HEK293 (cell line): ENCODE measurements at regions not wholly inside any gene's neighbourhood (a gene's known extent, or its start where the extent isn't known, plus 50 kb on each side); places are given as distances from the start of the nearest gene placed in this dataset.
A peak's percentile ranks its signal among the peaks of the same experiment; 100 is the strongest.
"Not testable (repeated sequence)": the region's sequence is repeated elsewhere in the genome, so short reads cannot be mapped to it uniquely, and the experiment has no call there.

Experiments used
- CTCF ChIA-PET: fragments of 350-600 bp; formaldehyde crosslinking; extraction: SDS; loops from one replicate; lab custom pipeline; 2021; ENCODE audit warnings: antibody characterized with exemption; lab: Yijun Ruan, JAX
- POLR2A ChIA-PET: fragments of 300-600 bp; formaldehyde crosslinking; extraction: SDS; loops from one replicate; lab custom pipeline; 2020; ENCODE audit warnings: antibody characterized with exemption, inconsistent platforms; lab: Yijun Ruan, JAX
- H3K27ac ChIP-seq: fragments of 200-500 bp; sonication (Bioruptor generic); 2 replicates; pipeline ENCODE4 v1.5.1; 2014; ENCODE audit warnings: low read depth, low read length, control low read depth, inconsistent platforms; ENCODE audit errors: extremely low read depth
- H3K36me3 ChIP-seq, 2 experiments: fragments of 200-500 bp in 1 of 2; sonication (Bioruptor generic) in 1 of 2; 1 replicate in 1 of 2; 2 replicates in 1 of 2; pipeline ENCODE4 v1.5.1; 2014 to 2017; ENCODE audit warnings: inconsistent platforms in 2 of 2, low read length in 2 of 2; ENCODE audit not compliant: control insufficient read depth in 2 of 2, insufficient read depth in 1 of 2
- H3K4me1 ChIP-seq: fragments of 200-500 bp; sonication (Bioruptor generic); 2 replicates; pipeline ENCODE4 v1.5.1; 2014; ENCODE audit warnings: mild to moderate bottlenecking, low read length, inconsistent platforms; ENCODE audit not compliant: control insufficient read depth, insufficient read depth
- H3K4me3 ChIP-seq: 2 replicates; pipeline ENCODE4 v1.5.1; 2011; ENCODE audit warnings: low read depth, mild to moderate bottlenecking, control low read depth, low read length, moderate library complexity
- H3K9me3 ChIP-seq: fragments of 200-500 bp; sonication (Bioruptor generic); 2 replicates; pipeline ENCODE4 v1.5.1; 2014; ENCODE audit warnings: low read depth, low read length, inconsistent platforms; ENCODE audit not compliant: control insufficient read depth, insufficient read depth
- FEZF1 ChIP-seq: fragments of 450-650 bp; formaldehyde crosslinking; IDR thresholded peaks from 2 replicates; pipeline ENCODE4 v1.5.1; 2016; ENCODE audit warnings: missing biosample characterization, missing genetic modification characterization
- GFI1B ChIP-seq: fragments of 450-650 bp; formaldehyde crosslinking; IDR thresholded peaks from 2 replicates; pipeline ENCODE4 v1.5.1; 2016; ENCODE audit warnings: missing biosample characterization, missing genetic modification characterization
- GLIS1 ChIP-seq: fragments of 450-650 bp; formaldehyde crosslinking; IDR thresholded peaks from 2 replicates; pipeline ENCODE4 v1.5.1; 2016; ENCODE audit warnings: missing biosample characterization, missing genetic modification characterization
- PBX3 ChIP-seq: sonication (generic); formaldehyde crosslinking; IDR thresholded peaks from 2 replicates; pipeline ENCODE4 v1.8.1; 2022; ENCODE audit warnings: mild to moderate bottlenecking, moderate library complexity, missing genetic modification reagents
- SP7 ChIP-seq: fragments of 450-650 bp; formaldehyde crosslinking; IDR thresholded peaks from 2 replicates; pipeline ENCODE4 v1.5.1; 2016; ENCODE audit warnings: missing biosample characterization, missing genetic modification characterization
- WT1 ChIP-seq: fragments of 450-650 bp; formaldehyde crosslinking; IDR thresholded peaks from 2 replicates; pipeline ENCODE4 v1.5.1; 2016; ENCODE audit warnings: missing biosample characterization, missing genetic modification characterization
- ZBTB11 ChIP-seq: fragments of 450-650 bp; formaldehyde crosslinking; conservative IDR thresholded peaks from 2 replicates; pipeline ENCODE4 v1.5.1; 2016; ENCODE audit warnings: low read depth, missing biosample characterization, missing genetic modification characterization
- ZIC2 ChIP-seq: fragments of 450-650 bp; formaldehyde crosslinking; IDR thresholded peaks from 2 replicates; pipeline ENCODE4 v1.5.1; 2016; ENCODE audit warnings: missing biosample characterization, missing genetic modification characterization
- ZNF157 ChIP-seq: fragments of 450-650 bp; formaldehyde crosslinking; IDR thresholded peaks from 2 replicates; pipeline ENCODE4 v1.5.1; 2016; ENCODE audit warnings: missing biosample characterization, missing genetic modification characterization
- ZNF221 ChIP-seq: fragments of 450-650 bp; formaldehyde crosslinking; IDR thresholded peaks from 2 replicates; pipeline ENCODE4 v1.5.1; 2017; ENCODE audit warnings: missing biosample characterization, missing genetic modification characterization, borderline replicate concordance
- ZNF280C ChIP-seq: fragments of 450-650 bp; formaldehyde crosslinking; IDR thresholded peaks from 2 replicates; pipeline ENCODE4 v1.5.1; 2016; ENCODE audit warnings: missing biosample characterization, missing genetic modification characterization
- ZNF335 ChIP-seq: fragments of 450-650 bp; formaldehyde crosslinking; conservative IDR thresholded peaks from 2 replicates; pipeline ENCODE4 v1.5.1; 2016; ENCODE audit warnings: missing biosample characterization, missing genetic modification characterization
- ZNF501 ChIP-seq: fragments of 450-650 bp; formaldehyde crosslinking; IDR thresholded peaks from 2 replicates; pipeline ENCODE4 v1.5.1; 2016; ENCODE audit warnings: missing biosample characterization, missing genetic modification characterization
- ZNF544 ChIP-seq: fragments of 450-650 bp; formaldehyde crosslinking; IDR thresholded peaks from 2 replicates; pipeline ENCODE4 v1.5.0; 2017; ENCODE audit warnings: missing biosample characterization, missing genetic modification characterization
- ZNF629 ChIP-seq: fragments of 450-650 bp; formaldehyde crosslinking; IDR thresholded peaks from 2 replicates; pipeline ENCODE4 v1.5.1; 2017; ENCODE audit warnings: missing biosample characterization, missing genetic modification characterization
- ZNF791 ChIP-seq: fragments of 450-650 bp; formaldehyde crosslinking; IDR thresholded peaks from 2 replicates; pipeline ENCODE4 v1.5.1; 2016; ENCODE audit warnings: missing biosample characterization, missing genetic modification characterization
- ZNF843 ChIP-seq: fragments of 450-650 bp; formaldehyde crosslinking; IDR thresholded peaks from 2 replicates; pipeline ENCODE4 v1.5.1; 2016; ENCODE audit warnings: missing biosample characterization, missing genetic modification characterization

- CTCF ChIA-PET: no interaction called here
- no peak overlapping the region for H3K4me3 ChIP-seq
- H3K9me3 ChIP-seq: no peaks in the 10 kb centered on the region
- no peak for TF ChIP-seq GLIS1
- no peak for TF ChIP-seq GFI1B (tag by site-specific recombination)
- no peak for TF ChIP-seq ZNF544 (tag by site-specific recombination)
- TF ChIP-seq ZNF501 (tag by site-specific recombination): no peak
- TF ChIP-seq ZBTB11 (tag by site-specific recombination): no peak
- TF ChIP-seq ZIC2 (tag by site-specific recombination): no peak
- no peak for TF ChIP-seq PBX3 (CRISPR knock-in tag)
- H3K27ac ChIP-seq: no peak overlapping the region
- POLR2A ChIA-PET: no interaction called here
- H3K36me3 ChIP-seq: no peaks in the 10 kb centered on the region
- H3K4me1 ChIP-seq: no peaks in the 10 kb centered on the region
Measured at GRCh38 chr4:75325318-75325979, 188.8 kb downstream of the RCHY1 start.

GRCh38 chr4:75321484-75321883 is 192.7 kb downstream of the RCHY1 start:
- Histone ChIP-seq H3K4me1 (no peaks in the 10 kb centered on the region), H3K4me3 (no peak overlapping the region), H3K9me3 (no peaks in the 10 kb centered on the region), H3K27ac (no peak overlapping the region), H3K36me3 (no peaks in the 10 kb centered on the region)
- CTCF ChIA-PET: no interaction called here
- POLR2A ChIA-PET: no interaction called here
- TF ChIP-seq ZNF629 (tag by site-specific recombination) (0 out of 2 replicates have a peak, but pooled peaks have one; percentile 30), ZNF843 (tag by site-specific recombination) (peak; percentile 71), ZNF791 (tag by site-specific recombination) (no peak), FEZF1 (tag by site-specific recombination) (peak; percentile 86), WT1 (tag by site-specific recombination) (0 out of 2 replicates have a peak, but pooled peaks have one; percentile 17), GLIS1 (no peak), ZNF335 (tag by site-specific recombination) (peak; percentile 26), SP7 (peak; percentile 71)

- H3K4me3 ChIP-seq, H3K36me3 ChIP-seq, POLR2A ChIA-PET, H3K9me3 ChIP-seq, CTCF ChIA-PET, H3K4me1 ChIP-seq, H3K27ac ChIP-seq: not testable (repeated sequence)
Measured at GRCh38 chr4:75317641-75318040, 196.6 kb downstream of the RCHY1 start.

- ChIA-PET CTCF (no interaction called here), POLR2A (no interaction called here)
Measured at GRCh38 chr4:75308049-75308448, 206.2 kb downstream of the RCHY1 start.

More at GRCh38 chr4:75308049-75308448, 206.2 kb downstream of the RCHY1 start:
- no peaks in the 10 kb centered on the region for H3K9me3 ChIP-seq
- H3K4me1 ChIP-seq: no peaks in the 10 kb centered on the region
- no peaks in the 10 kb centered on the region for H3K36me3 ChIP-seq
- H3K4me3 ChIP-seq: no peak overlapping the region
- no peak for TF ChIP-seq ZNF280C (tag by site-specific recombination)
- TF ChIP-seq ZNF221 (tag by site-specific recombination): no peak
- TF ChIP-seq ZNF791 (tag by site-specific recombination): no peak
- no peak for TF ChIP-seq ZNF157 (tag by site-specific recombination)
- TF ChIP-seq, all 188 proteins: peak for 0
- no peak overlapping the region for H3K27ac ChIP-seq
